Small intestine (tissue), 7 donors: ENCODE measurements at regions not wholly inside any gene's neighbourhood (a gene's known extent, or its start where the extent isn't known, plus 50 kb on each side); places are given as distances from the start of the nearest gene placed in this dataset.
"Not testable (repeated sequence)": the region's sequence is repeated elsewhere in the genome, so short reads cannot be mapped to it uniquely, and the experiment has no call there.

Experiments used
- DNase-seq, 2 donors: peaks; one replicate each; pipeline versions ENCODE4 v3.0.0 to v3.0.0-alpha.2; 2013
- FAIRE-seq: peaks from 2 replicates; lab custom pipeline; 2012; peaks lifted over from hg19 to GRCh38; lab: Jason Lieb, UNC
- H3K27ac ChIP-seq, 3 donors: one replicate each; pipeline ENCODE4 v1.5.1; 2013; ENCODE audit warnings: low read length in 2 of 3, mild to moderate bottlenecking in 2 of 3, control low read depth in 1 of 3, inconsistent platforms in 1 of 3, low read depth in 1 of 3, moderate library complexity in 1 of 3
- H3K27me3 ChIP-seq, 3 donors: one replicate each; pipeline ENCODE4 v1.6.1; 2013; ENCODE audit warnings: low read length in 3 of 3, inconsistent platforms in 1 of 3; ENCODE audit not compliant: control insufficient read depth in 3 of 3, insufficient read depth in 3 of 3
- H3K36me3 ChIP-seq, 3 donors: one replicate each; pipeline ENCODE4 v1.6.1; 2013; ENCODE audit warnings: low read length in 3 of 3, inconsistent platforms in 1 of 3, low read depth in 1 of 3, mild to moderate bottlenecking in 1 of 3, moderate library complexity in 1 of 3; ENCODE audit not compliant: control insufficient read depth in 3 of 3, insufficient read depth in 2 of 3
- H3K4me1 ChIP-seq, 3 donors: one replicate each; pipeline ENCODE4 v1.6.1; 2013; ENCODE audit warnings: low read length in 2 of 3, inconsistent platforms in 1 of 3, low read depth in 1 of 3, mild to moderate bottlenecking in 1 of 3, moderate library complexity in 1 of 3; ENCODE audit not compliant: control insufficient read depth in 3 of 3, insufficient read depth in 2 of 3
- H3K4me3 ChIP-seq, 3 donors: one replicate each; pipeline ENCODE4 v1.5.1; 2013; ENCODE audit warnings: low read length in 3 of 3, control low read depth in 1 of 3, inconsistent platforms in 1 of 3, low read depth in 1 of 3, mild to moderate bottlenecking in 1 of 3, moderate library complexity in 1 of 3
- H3K9me3 ChIP-seq, 2 donors: one replicate each; pipeline ENCODE4 v1.6.1; 2013; ENCODE audit warnings: low read depth in 1 of 2, low read length in 1 of 2; ENCODE audit not compliant: control insufficient read depth in 2 of 2, insufficient read depth in 1 of 2
- WGBS, 3 donors: extraction: QIAGEN DNeasy Blood & Tissue Kit; methylation state at CpG; one replicate each; pipeline ENCODE4 v1.1.7; 2013; 5-methylcytosine and 5-hydroxymethylcytosine counted together
- donor health status: healthy with polysubstance abuse.
- donor health status: control.
- donor health status: control.
- donor health status: Bipolar disorder and iron deficiency.
- donor health status: healthy.

- no peak overlapping the region for H3K4me3 ChIP-seq
- no peaks in the 10 kb centered on the region for H3K9me3 ChIP-seq
- FAIRE-seq (no peak), DNase-seq (no peak)
- 58 to 65% (median 62%) methylated on average over 4 of the region's 4 CpGs for WGBS, 3 donors
- H3K36me3 ChIP-seq: no peaks in the 10 kb centered on the region
- H3K27ac ChIP-seq: no peak overlapping the region
- no peaks in the 10 kb centered on the region for H3K4me1 ChIP-seq
- no peaks in the 10 kb centered on the region for H3K27me3 ChIP-seq
Measured at GRCh38 chr10:2334575-2334974, 597.2 kb upstream of the ADARB2 start.

- no peaks in the 10 kb centered on the region for H3K36me3 ChIP-seq
- 73 to 80% (median 79%) methylated on average over 13 of the region's 13 CpGs for WGBS, 3 donors
Measured at GRCh38 chr10:2329082-2329481, 591.8 kb upstream of the ADARB2 start.

GRCh38 chr10:2326411-2326810 lies 589.1 kb upstream of the ADARB2 start:
- Histone ChIP-seq H3K36me3 (no peaks in the 10 kb centered on the region), H3K4me3 (no peak overlapping the region), H3K4me1 (no peaks in the 10 kb centered on the region), H3K27ac (no peak overlapping the region), H3K9me3 (no peaks in the 10 kb centered on the region), H3K27me3 (no peaks in the 10 kb centered on the region)
- DNase-seq: no peak
- no peak for FAIRE-seq
- WGBS, 3 donors: 81 to 82% (median 82%) methylated on average over 6 of the region's 6 CpGs

More at GRCh38 chr10:2329082-2329481, 591.8 kb upstream of the ADARB2 start:
- no peak for DNase-seq
- FAIRE-seq: no peak
- no peak overlapping the region for H3K4me3 ChIP-seq
- H3K9me3 ChIP-seq: no peaks in the 10 kb centered on the region
- H3K27me3 ChIP-seq: no peaks in the 10 kb centered on the region
- H3K4me1 ChIP-seq: no peaks in the 10 kb centered on the region
- no peak overlapping the region for H3K27ac ChIP-seq

- FAIRE-seq, DNase-seq, H3K27me3 ChIP-seq, H3K36me3 ChIP-seq, H3K27ac ChIP-seq, H3K4me3 ChIP-seq, H3K9me3 ChIP-seq, H3K4me1 ChIP-seq: not testable (repeated sequence)
- WGBS, 3 donors: 89% methylated on average over 27 to 32 of the region's 32 CpGs
Measured at GRCh38 chr10:2315045-2315485, 577.7 kb upstream of the ADARB2 start.

- Histone ChIP-seq H3K9me3 (no peaks in the 10 kb centered on the region), H3K4me1 (no peaks in the 10 kb centered on the region), H3K27ac (no peak overlapping the region), H3K4me3 (no peak overlapping the region), H3K36me3 (no peaks in the 10 kb centered on the region), H3K27me3 (no peaks in the 10 kb centered on the region)
- FAIRE-seq (no peak), DNase-seq (no peak)
- WGBS, 3 donors: 86 to 94% (median 88%) methylated on average over 1 of the region's 1 CpG
Measured at GRCh38 chr10:2306081-2306480, 568.8 kb upstream of the ADARB2 start.

- Histone ChIP-seq H3K4me3 (no peak overlapping the region), H3K27me3 (no peaks in the 10 kb centered on the region), H3K9me3 (no peaks in the 10 kb centered on the region), H3K36me3 (no peaks in the 10 kb centered on the region), H3K4me1 (no peaks in the 10 kb centered on the region), H3K27ac (no peak overlapping the region)
- FAIRE-seq: no peak
- no peak for DNase-seq
- 71 to 77% (median 76%) methylated on average over 2 of the region's 2 CpGs for WGBS, 3 donors
Measured at GRCh38 chr10:2303169-2303568, 565.8 kb upstream of the ADARB2 start.

- 86 to 90% (median 87%) methylated on average over 8 of the region's 8 CpGs for WGBS, 3 donors
- H3K4me3 ChIP-seq: no peak overlapping the region
- no peak overlapping the region for H3K27ac ChIP-seq
- H3K36me3 ChIP-seq: no peaks in the 10 kb centered on the region
- FAIRE-seq (no peak), DNase-seq (no peak)
- H3K27me3 ChIP-seq: no peaks in the 10 kb centered on the region
- H3K4me1 ChIP-seq: no peaks in the 10 kb centered on the region
- no peaks in the 10 kb centered on the region for H3K9me3 ChIP-seq
Measured at GRCh38 chr10:2301227-2301626, 563.9 kb upstream of the ADARB2 start.

- Histone ChIP-seq H3K9me3 (no peaks in the 10 kb centered on the region), H3K27me3 (no peaks in the 10 kb centered on the region), H3K4me3 (no peak overlapping the region), H3K36me3 (no peaks in the 10 kb centered on the region), H3K4me1 (no peaks in the 10 kb centered on the region), H3K27ac (no peak overlapping the region)
- no peak for FAIRE-seq
- 22 to 54% (median 44%) methylated on average over 3 of the region's 3 CpGs for WGBS, 3 donors
- DNase-seq: no peak
Measured at GRCh38 chr10:2300231-2300630, 562.9 kb upstream of the ADARB2 start.

GRCh38 chr10:2296179-2296891 lies 559.0 kb upstream of the ADARB2 start:
- H3K4me1 ChIP-seq: no peaks in the 10 kb centered on the region
- FAIRE-seq (no peak), DNase-seq (no peak)
- H3K36me3 ChIP-seq: no peaks in the 10 kb centered on the region
- H3K4me3 ChIP-seq: no peak overlapping the region
- H3K27me3 ChIP-seq: no peaks in the 10 kb centered on the region
- no peak overlapping the region for H3K27ac ChIP-seq
- no peaks in the 10 kb centered on the region for H3K9me3 ChIP-seq
- WGBS, 3 donors: 89 to 95% (median 90%) methylated on average over 6 of the region's 6 CpGs
